ENCODE measurements at regions not wholly inside any gene's neighbourhood (a gene's known extent, or its start where the extent isn't known, plus 50 kb on each side); places are given as distances from the start of the nearest gene placed in this dataset.
A peak's percentile ranks its signal among the peaks of the same experiment; 100 is the strongest.
"Not testable (repeated sequence)": the region's sequence is repeated elsewhere in the genome, so short reads cannot be mapped to it uniquely, and the experiment has no call there.

- not testable (repeated sequence) for DNase-seq (ENCODE audit: low read depth in 2 of 3, low spot score in 2 of 3)
These were observed 91.1 kb upstream of the KRAS start for GRCh38 chr12:25341877-25342276.

GRCh38 chr12:25337916-25338315 lies 87.2 kb upstream of the KRAS start:
- DNase-seq (ENCODE audit: low read depth in 2 of 3, low spot score in 2 of 3): no peak

GRCh38 chr12:25332143-25332542 lies 81.4 kb upstream of the KRAS start:
- DNase-seq (ENCODE audit: low read depth in 2 of 3, low spot score in 2 of 3): no peak

GRCh38 chr12:25328072-25328712 lies 77.5 kb upstream of the KRAS start:
- no peak for DNase-seq (ENCODE audit: low read depth in 2 of 3, low spot score in 2 of 3)

- no peak for DNase-seq (ENCODE audit: low read depth in 2 of 3, low spot score in 2 of 3)
These were observed 76.6 kb upstream of the KRAS start for GRCh38 chr12:25327321-25327720.

- DNase-seq (ENCODE audit: low read depth in 2 of 3, low spot score in 2 of 3): no peak
These were observed 75.6 kb upstream of the KRAS start for GRCh38 chr12:25326326-25326725.

- DNase-seq (ENCODE audit: low read depth in 2 of 3, low spot score in 2 of 3): no peak
These were observed 74.1 kb upstream of the KRAS start for GRCh38 chr12:25324861-25325260.

GRCh38 chr12:25323581-25323982 lies 72.9 kb upstream of the KRAS start:
- DNase-seq (ENCODE audit: low read depth in 2 of 3, low spot score in 2 of 3): no peak

- DNase-seq (ENCODE audit: low read depth in 2 of 3, low spot score in 2 of 3): no peak
These were observed 72.3 kb upstream of the KRAS start for GRCh38 chr12:25322918-25323531.

GRCh38 chr12:25322351-25322750 lies 71.6 kb upstream of the KRAS start:
- DNase-seq (ENCODE audit: low read depth in 2 of 3, low spot score in 2 of 3): no peak

- DNase-seq (ENCODE audit: low read depth in 2 of 3, low spot score in 2 of 3): no peak
These were observed 71.0 kb upstream of the KRAS start for GRCh38 chr12:25321772-25322171.

- DNase-seq (ENCODE audit: low read depth in 2 of 3, low spot score in 2 of 3): peak in 2 of 3 donors; percentile 25 to 57
These were observed 69.6 kb upstream of the KRAS start for GRCh38 chr12:25320123-25321006.

GRCh38 chr12:25319233-25319984 lies 68.7 kb upstream of the KRAS start:
- no peak for DNase-seq (ENCODE audit: low read depth in 2 of 3, low spot score in 2 of 3)

GRCh38 chr12:25317553-25317952 lies 66.8 kb upstream of the KRAS start:
- DNase-seq (ENCODE audit: low read depth in 2 of 3, low spot score in 2 of 3): no peak

GRCh38 chr12:25315388-25315787 lies 64.7 kb upstream of the KRAS start:
- no peak for DNase-seq (ENCODE audit: low read depth in 2 of 3, low spot score in 2 of 3)

GRCh38 chr12:25313266-25313990 lies 62.7 kb upstream of the KRAS start:
- DNase-seq (ENCODE audit: low read depth in 2 of 3, low spot score in 2 of 3): not testable (repeated sequence)

GRCh38 chr12:25311506-25311905 lies 60.8 kb upstream of the KRAS start:
- no peak for DNase-seq (ENCODE audit: low read depth in 2 of 3, low spot score in 2 of 3)

- not testable (repeated sequence) for DNase-seq (ENCODE audit: low read depth in 2 of 3, low spot score in 2 of 3)
These were observed 59.3 kb upstream of the KRAS start for GRCh38 chr12:25310071-25310470.

GRCh38 chr12:25308756-25309155 lies 58.0 kb upstream of the KRAS start:
- DNase-seq (ENCODE audit: low read depth in 2 of 3, low spot score in 2 of 3): no peak

GRCh38 chr12:25307818-25308217 lies 57.1 kb upstream of the KRAS start:
- DNase-seq (ENCODE audit: low read depth in 2 of 3, low spot score in 2 of 3): no peak
